DMS79 treated with DMSO at 0.1 percent for 48 hours (cell line): ENCODE measurements at regions not wholly inside any gene's neighbourhood (a gene's known extent, or its start where the extent isn't known, plus 50 kb on each side); places are given as distances from the start of the nearest gene placed in this dataset.

Experiments
- DNase-seq: peaks from one replicate; lab custom pipeline; 2025; lab: John Stamatoyannopoulos, UW

GRCh38 chr14:76974365-76974764, 54.1 kb downstream of the IRF2BPL start:
- no peak for DNase-seq

- no peak for DNase-seq
These were observed 57.0 kb downstream of the IRF2BPL start for GRCh38 chr14:76971549-76971948.

- no peak for DNase-seq
These were observed 59.9 kb downstream of the IRF2BPL start for GRCh38 chr14:76968621-76969063.

- DNase-seq, result no peak
These were observed 60.7 kb downstream of the IRF2BPL start for GRCh38 chr14:76967788-76968187.

- no peak for DNase-seq
These were observed 63.3 kb downstream of the IRF2BPL start for GRCh38 chr14:76965232-76965631.

GRCh38 chr14:76964695-76965094, 63.8 kb downstream of the IRF2BPL start:
- no peak for DNase-seq

- no peak for DNase-seq
These were observed 65.1 kb downstream of the IRF2BPL start for GRCh38 chr14:76963372-76963771.

- no peak for DNase-seq
These were observed 66.2 kb downstream of the IRF2BPL start for GRCh38 chr14:76962303-76962660.

- peak; percentile 96 for DNase-seq
These were observed 66.7 kb downstream of the IRF2BPL start for GRCh38 chr14:76961631-76962302.

GRCh38 chr14:76958980-76959710, 69.4 kb downstream of the IRF2BPL start:
- DNase-seq, result no peak

GRCh38 chr14:76958020-76958979, 70.2 kb downstream of the IRF2BPL start:
- DNase-seq, result peak; percentile 71

- peak; percentile 99 for DNase-seq
These were observed 71.2 kb downstream of the IRF2BPL start for GRCh38 chr14:76957224-76957891.

- DNase-seq, result peak; percentile 99
These were observed 72.0 kb downstream of the IRF2BPL start for GRCh38 chr14:76956316-76957090.

GRCh38 chr14:76955575-76956315, 72.8 kb downstream of the IRF2BPL start:
- DNase-seq, result peak; percentile 93

- no peak for DNase-seq
These were observed 73.9 kb downstream of the IRF2BPL start for GRCh38 chr14:76954394-76955190.

- peak; percentile 79 for DNase-seq
These were observed 75.1 kb downstream of the IRF2BPL start for GRCh38 chr14:76953311-76953945.

GRCh38 chr14:76951166-76951565, 77.3 kb downstream of the IRF2BPL start:
- DNase-seq, result no peak

- DNase-seq, result peak; percentile 50
These were observed 78.2 kb downstream of the IRF2BPL start for GRCh38 chr14:76950055-76951020.
